ENCODE measurements at regions not wholly inside any gene's neighbourhood (a gene's known extent, or its start where the extent isn't known, plus 50 kb on each side); places are given as distances from the start of the nearest gene placed in this dataset.
"Not testable (repeated sequence)": the region's sequence is repeated elsewhere in the genome, so short reads cannot be mapped to it uniquely, and the experiment has no call there.

DNA sequence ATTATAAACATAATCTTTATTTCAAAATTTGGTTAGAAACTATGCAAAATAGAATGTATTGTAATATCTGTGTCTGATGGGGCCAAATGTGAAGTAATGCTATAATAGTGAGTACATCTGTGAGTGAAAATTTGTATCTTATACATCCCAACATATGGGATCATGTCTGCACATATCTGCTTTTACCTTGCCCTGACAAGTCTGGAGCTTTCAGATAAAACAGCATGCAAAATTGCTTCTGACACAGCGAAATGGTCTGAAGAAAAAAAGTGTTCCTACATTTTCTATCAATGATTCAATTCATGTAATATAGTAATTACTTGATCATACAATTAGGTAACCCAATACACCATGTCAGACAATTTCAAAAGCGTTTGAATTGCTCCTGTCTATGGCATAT, 58.1 kb upstream of the P3H2 start:
- no peak overlapping the region for H3K27ac ChIP-seq (ENCODE audit: low read depth in 2 of 2, low read length in 1 of 2)
- ChIA-PET POLR2A (no interaction called here), CTCF (interaction anchor here (0.9 to 2.0 kb wide), 3 partner anchors 9 to 217 kb away, joined by 3 to 8 read pairs (median 3); no protein-coding TSS in a partner anchor)
- no peak overlapping the region for H3K9ac ChIP-seq
- H3F3A ChIP-seq (replicated peaks; ENCODE audit: insufficient read depth) = no peaks in the 10 kb centered on the region
- 47% methylated on average over 2 of the region's 2 CpGs for WGBS (ENCODE audit: low lambda C conversion rate)
- no peak for DNase-seq
- H3K9me3 ChIP-seq = no peaks in the 10 kb centered on the region
- no peaks in the 10 kb centered on the region for H4K20me1 ChIP-seq (ENCODE audit: insufficient read depth)
- no peak overlapping the region for H3K4me2 ChIP-seq
- H3K4me1 ChIP-seq (ENCODE audit: control insufficient read depth in 1 of 2, insufficient read depth in 2 of 2, low read depth in 1 of 2, low read length in 1 of 2) = no peaks in the 10 kb centered on the region; a peak in 1 of 4 replicates
- no peak overlapping the region for H3K4me3 ChIP-seq (ENCODE audit: low read depth in 2 of 2, low read length in 1 of 2)
- no peaks in the 10 kb centered on the region for H3K9me2 ChIP-seq
- H3K79me2 ChIP-seq (ENCODE audit: insufficient read depth) = no peaks in the 10 kb centered on the region
- 0 out of 2 replicates have a peak overlapping the region, but pooled peaks have one; percentile 3 for H2AFZ ChIP-seq (ENCODE audit: low read depth)
- H3K36me3 ChIP-seq (replicated peaks in 1 of 2; ENCODE audit: control insufficient read depth in 1 of 2, insufficient read depth in 2 of 2, low read length in 1 of 2) = no peaks in the 10 kb centered on the region
- no peaks in the 10 kb centered on the region; the same call in 1 of the 2 replicates for H3K27me3 ChIP-seq (ENCODE audit: insufficient read depth)
- TF ChIP-seq NFIC (IDR thresholded peaks at IDR 0.05; ENCODE audit: borderline replicate concordance) = no peak
- no peak for TF ChIP-seq GATA2 (CRISPR knock-in tag; IDR thresholded peaks at IDR 0.05)
- no peak for TF ChIP-seq POLR2AphosphoS5 (IDR thresholded peaks at IDR 0.05; ENCODE audit: low read depth, low read length)
- no peak for TF ChIP-seq RCOR1 (IDR thresholded peaks at IDR 0.05; ENCODE audit: low read length)
- TF ChIP-seq, protein P1, sequence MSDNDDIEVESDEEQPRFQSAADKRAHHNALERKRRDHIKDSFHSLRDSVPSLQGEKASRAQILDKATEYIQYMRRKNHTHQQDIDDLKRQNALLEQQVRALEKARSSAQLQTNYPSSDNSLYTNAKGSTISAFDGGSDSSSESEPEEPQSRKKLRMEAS (IDR thresholded peaks at IDR 0.05; ENCODE audit: low read depth) = no peak
- no peak for TF ChIP-seq SIN3A (IDR thresholded peaks at IDR 0.05; ENCODE audit: borderline replicate concordance, low read depth, low read length)
- TF ChIP-seq FOSL2 (IDR thresholded peaks at IDR 0.05; ENCODE audit: borderline replicate concordance, low read depth) = no peak
- TF ChIP-seq, protein P2, sequence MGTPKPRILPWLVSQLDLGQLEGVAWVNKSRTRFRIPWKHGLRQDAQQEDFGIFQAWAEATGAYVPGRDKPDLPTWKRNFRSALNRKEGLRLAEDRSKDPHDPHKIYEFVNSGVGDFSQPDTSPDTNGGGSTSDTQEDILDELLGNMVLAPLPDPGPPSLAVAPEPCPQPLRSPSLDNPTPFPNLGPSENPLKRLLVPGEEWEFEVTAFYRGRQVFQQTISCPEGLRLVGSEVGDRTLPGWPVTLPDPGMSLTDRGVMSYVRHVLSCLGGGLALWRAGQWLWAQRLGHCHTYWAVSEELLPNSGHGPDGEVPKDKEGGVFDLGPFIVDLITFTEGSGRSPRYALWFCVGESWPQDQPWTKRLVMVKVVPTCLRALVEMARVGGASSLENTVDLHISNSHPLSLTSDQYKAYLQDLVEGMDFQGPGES (IDR thresholded peaks at IDR 0.05; ENCODE audit: low read depth, low read length) = no peak
- no peak for TF ChIP-seq NRF1 (IDR thresholded peaks at IDR 0.05; ENCODE audit: low read depth, low read length)
- TF ChIP-seq GABPA (IDR thresholded peaks at IDR 0.05; ENCODE audit: low read depth) = no peak
- no peak for TF ChIP-seq RFX5 (IDR thresholded peaks at IDR 0.05; ENCODE audit: low read length)
- TF ChIP-seq YY1 (IDR thresholded peaks at IDR 0.05; ENCODE audit: low read depth) = no peak
- TF ChIP-seq, protein P3, sequence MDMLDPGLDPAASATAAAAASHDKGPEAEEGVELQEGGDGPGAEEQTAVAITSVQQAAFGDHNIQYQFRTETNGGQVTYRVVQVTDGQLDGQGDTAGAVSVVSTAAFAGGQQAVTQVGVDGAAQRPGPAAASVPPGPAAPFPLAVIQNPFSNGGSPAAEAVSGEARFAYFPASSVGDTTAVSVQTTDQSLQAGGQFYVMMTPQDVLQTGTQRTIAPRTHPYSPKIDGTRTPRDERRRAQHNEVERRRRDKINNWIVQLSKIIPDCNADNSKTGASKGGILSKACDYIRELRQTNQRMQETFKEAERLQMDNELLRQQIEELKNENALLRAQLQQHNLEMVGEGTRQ (IDR thresholded peaks at IDR 0.05; ENCODE audit: borderline replicate concordance, low read depth, low read length) = no peak
- no peak for TF ChIP-seq REST (IDR thresholded peaks at IDR 0.05; ENCODE audit: low read depth, low read length)
- no peak for TF ChIP-seq USF1 (IDR thresholded peaks at IDR 0.05; ENCODE audit: borderline replicate concordance, low read depth)

DNA sequence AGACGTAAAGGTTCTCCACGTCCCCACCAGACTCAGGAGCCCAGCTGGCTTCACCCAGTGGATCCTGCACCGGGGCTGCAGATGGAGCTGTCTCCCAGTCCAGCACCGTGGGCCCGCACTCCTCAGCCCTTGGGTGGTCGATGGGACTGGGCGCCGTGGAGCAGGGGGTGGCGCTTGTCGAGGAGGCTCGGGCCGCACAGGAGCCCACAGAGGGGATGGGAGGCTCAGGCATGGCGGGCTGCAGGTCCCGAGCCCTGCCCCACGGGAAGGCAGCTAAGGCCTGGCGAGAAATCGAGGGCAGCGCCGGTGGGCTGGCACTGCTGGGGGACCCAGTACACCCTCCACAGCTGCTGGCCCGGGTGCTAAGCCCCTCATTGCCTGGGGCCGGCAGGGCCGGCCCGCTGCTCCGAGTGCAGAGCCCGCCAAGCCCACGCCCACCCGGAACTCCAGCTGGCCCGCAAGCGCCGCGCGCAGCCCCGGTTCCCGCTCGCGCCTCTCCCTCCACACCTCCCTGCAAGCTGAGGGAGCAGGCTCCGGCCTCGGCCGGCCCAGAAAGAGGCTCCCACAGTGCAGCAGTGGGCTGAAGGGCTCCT, 56.3 kb upstream of the P3H2 start:
- H3K27me3 ChIP-seq (ENCODE audit: insufficient read depth); DNase-seq; H3K4me3 ChIP-seq (ENCODE audit: low read depth in 2 of 2, low read length in 1 of 2); H3K79me2 ChIP-seq (ENCODE audit: insufficient read depth); H3K36me3 ChIP-seq (replicated peaks in 1 of 2; ENCODE audit: control insufficient read depth in 1 of 2, insufficient read depth in 2 of 2, low read length in 1 of 2); H3K27ac ChIP-seq (ENCODE audit: low read depth in 2 of 2, low read length in 1 of 2); H3K4me2 ChIP-seq; H4K20me1 ChIP-seq (ENCODE audit: insufficient read depth); H3K9ac ChIP-seq; H3K4me1 ChIP-seq (ENCODE audit: control insufficient read depth in 1 of 2, insufficient read depth in 2 of 2, low read depth in 1 of 2, low read length in 1 of 2); H3K9me3 ChIP-seq; H3F3A ChIP-seq (replicated peaks; ENCODE audit: insufficient read depth); H2AFZ ChIP-seq (ENCODE audit: low read depth); POLR2A ChIA-PET; H3K9me2 ChIP-seq: not testable (repeated sequence)
- CTCF ChIA-PET = interaction anchor here (1.0 kb wide), 1 partner anchor 145 kb away, joined by 3 read pairs; the partner anchor contains the start of gene CLDN1
- 61% methylated on average over 5 of the region's 39 CpGs for WGBS (ENCODE audit: low lambda C conversion rate)

- H3K27ac ChIP-seq (ENCODE audit: low read depth in 2 of 2, low read length in 1 of 2); DNase-seq; H3K9ac ChIP-seq; H4K20me1 ChIP-seq (ENCODE audit: insufficient read depth); H3K9me2 ChIP-seq; POLR2A ChIA-PET; H3K27me3 ChIP-seq (ENCODE audit: insufficient read depth); H3F3A ChIP-seq (replicated peaks; ENCODE audit: insufficient read depth); H3K36me3 ChIP-seq (replicated peaks in 1 of 2; ENCODE audit: control insufficient read depth in 1 of 2, insufficient read depth in 2 of 2, low read length in 1 of 2); H3K79me2 ChIP-seq (ENCODE audit: insufficient read depth); H3K4me3 ChIP-seq (ENCODE audit: low read depth in 2 of 2, low read length in 1 of 2); H3K4me1 ChIP-seq (ENCODE audit: control insufficient read depth in 1 of 2, insufficient read depth in 2 of 2, low read depth in 1 of 2, low read length in 1 of 2); H2AFZ ChIP-seq (ENCODE audit: low read depth); H3K4me2 ChIP-seq; H3K9me3 ChIP-seq: not testable (repeated sequence)
- WGBS (ENCODE audit: low lambda C conversion rate) = 65% methylated on average over 10 of the region's 10 CpGs
- CTCF ChIA-PET = interaction anchor here (1.0 to 1.3 kb wide), 2 partner anchors 146 to 214 kb away, joined by 3 to 4 read pairs; partner anchors contain the start of gene CLDN1
These were observed 55.4 kb upstream of the P3H2 start for GRCh38 chr3:190176106-190176505.

Measured in SK-N-SH (cell line).